H1 (cell line): ENCODE measurements at regions not wholly inside any gene's neighbourhood (a gene's known extent, or its start where the extent isn't known, plus 50 kb on each side); places are given as distances from the start of the nearest gene placed in this dataset.

Experiments used
- CTCF ChIA-PET: fragments of 300-600 bp; sonication (Branson Sonifier 250); formaldehyde crosslinking; loops from one replicate; lab custom pipeline; 2021; ENCODE audit not compliant: partially characterized antibody; lab: Charles Lee
- POLR2A ChIA-PET: fragments of 300-600 bp; sonication (Branson Sonifier 250); formaldehyde crosslinking; loops from one replicate; lab custom pipeline; 2021; ENCODE audit warnings: inconsistent platforms; ENCODE audit not compliant: partially characterized antibody; lab: Charles Lee
- DNase-seq, 2 experiments: peaks; one replicate each; pipeline versions ENCODE4 v3.0.0 to v3.0.0-alpha.2; 2010 to 2022; ENCODE audit warnings: low spot score in 2 of 2, low read depth in 1 of 2, mixed read lengths in 1 of 2
- FAIRE-seq: peaks from 2 replicates; lab custom pipeline; 2011; peaks lifted over from hg19 to GRCh38; lab: Jason Lieb, UNC
- H2AFZ ChIP-seq: 2 replicates; pipeline ENCODE4 v1.8.1; 2012; ENCODE audit warnings: low read length, inconsistent platforms
- H2AK5ac ChIP-seq: 2 replicates; pipeline ENCODE4 v1.6.1; 2013; ENCODE audit warnings: low read depth, low read length
- H2BK120ac ChIP-seq: replicated peaks from 2 replicates; pipeline ENCODE3; 2013; ENCODE audit warnings: low read depth, low read length, inconsistent platforms
- H2BK12ac ChIP-seq: 2 replicates; pipeline ENCODE4 v1.6.1; 2013; ENCODE audit warnings: low read depth, low read length
- H2BK15ac ChIP-seq: 2 replicates; pipeline ENCODE4 v1.6.1; 2013; ENCODE audit warnings: low read length
- H2BK20ac ChIP-seq: 2 replicates; pipeline ENCODE4 v1.6.1; 2013; ENCODE audit warnings: low read length
- H2BK5ac ChIP-seq: 2 replicates; pipeline ENCODE4 v1.6.1; 2013; ENCODE audit warnings: low read depth, low read length
- H3K14ac ChIP-seq: 2 replicates; pipeline ENCODE4 v1.6.1; 2013; ENCODE audit warnings: inconsistent platforms; ENCODE audit not compliant: insufficient read length
- H3K18ac ChIP-seq: 2 replicates; pipeline ENCODE4 v1.6.1; 2013; ENCODE audit warnings: low read length; ENCODE audit errors: extremely low read depth
- H3K23ac ChIP-seq: 2 replicates; pipeline ENCODE4 v1.6.1; 2013; ENCODE audit warnings: inconsistent platforms; ENCODE audit not compliant: insufficient read length
- H3K23me2 ChIP-seq: 2 replicates; pipeline ENCODE4 v1.6.1; 2013; ENCODE audit warnings: low read depth, low read length
- H3K27ac ChIP-seq: 2 replicates; pipeline ENCODE4 v1.6.1; 2011; ENCODE audit warnings: low read depth, low read length, inconsistent platforms
- H3K27me3 ChIP-seq, 4 experiments: replicated peaks in 1 of 4; 1 replicate in 1 of 4; 2 replicates in 3 of 4; pipeline versions ENCODE4 v1.6.1 to v1.8.1; 2011 to 2013; ENCODE audit warnings: low read length in 3 of 4, mild to moderate bottlenecking in 3 of 4, inconsistent platforms in 2 of 4, mixed read lengths in 2 of 4, moderate library complexity in 1 of 4; ENCODE audit not compliant: control insufficient read depth in 3 of 4, insufficient read depth in 3 of 4; ENCODE audit errors: extremely low read depth in 1 of 4
- H3K36me3 ChIP-seq, 4 experiments: 2 replicates each; pipeline versions ENCODE4 v1.6.1 to v1.8.1; 2011 to 2013; ENCODE audit warnings: mild to moderate bottlenecking in 4 of 4, low read length in 3 of 4, moderate library complexity in 2 of 4, control low read depth in 1 of 4, inconsistent platforms in 1 of 4; ENCODE audit not compliant: insufficient read depth in 4 of 4, control insufficient read depth in 2 of 4
- H3K4ac ChIP-seq: replicated peaks from 2 replicates; pipeline ENCODE3; 2013; ENCODE audit warnings: low read length, low read depth, mixed read lengths, inconsistent platforms; ENCODE audit not compliant: insufficient read length
- H3K4me1 ChIP-seq, 4 experiments: replicated peaks in 1 of 4; 1 replicate in 1 of 4; 2 replicates in 3 of 4; pipeline versions ENCODE4 v1.6.1 to v1.8.1; 2011 to 2013; ENCODE audit warnings: low read length in 3 of 4, inconsistent platforms in 2 of 4, mixed read lengths in 1 of 4; ENCODE audit not compliant: insufficient read depth in 4 of 4, control insufficient read depth in 3 of 4
- H3K4me2 ChIP-seq, 2 experiments: 2 replicates each; pipeline versions ENCODE4 v1.6.1 to v1.8.1; 2011 to 2013; ENCODE audit warnings: low read depth in 2 of 2, low read length in 2 of 2, control low read depth in 1 of 2, inconsistent platforms in 1 of 2, mild to moderate bottlenecking in 1 of 2; ENCODE audit not compliant: insufficient read depth in 1 of 2
- H3K4me3 ChIP-seq, 4 experiments: fragments of 200-600, 300-600 bp in 1 of 4; sonication (generic), shearing (Covaris generic), sonication (Bioruptor Twin) in 1 of 4; 2 replicates each; pipeline versions ENCODE4 v1.5.1 to v1.8.1; 2011 to 2016; ENCODE audit warnings: low read length in 4 of 4, low read depth in 3 of 4, control low read depth in 2 of 4, inconsistent platforms in 2 of 4, mild to moderate bottlenecking in 2 of 4, mixed read lengths in 1 of 4, moderate library complexity in 1 of 4; ENCODE audit not compliant: insufficient read depth in 2 of 4; ENCODE audit errors: extremely low read depth in 1 of 4
- H3K56ac ChIP-seq: replicated peaks from 2 replicates; pipeline ENCODE3; 2013; ENCODE audit warnings: low read depth, mild to moderate bottlenecking, mixed read lengths, low read length, inconsistent platforms; ENCODE audit not compliant: insufficient read length
- H3K79me1 ChIP-seq: 2 replicates; pipeline ENCODE4 v1.6.1; 2013; ENCODE audit warnings: low read depth, low read length, control low read depth
- H3K79me2 ChIP-seq, 2 experiments: 2 replicates each; pipeline versions ENCODE4 v1.6.1 to v1.8.1; 2012 to 2013; ENCODE audit warnings: low read length in 2 of 2, mild to moderate bottlenecking in 2 of 2, inconsistent platforms in 1 of 2; ENCODE audit not compliant: insufficient read depth in 2 of 2, control insufficient read depth in 1 of 2
- H3K9ac ChIP-seq, 4 experiments: replicated peaks in 1 of 4; 1 replicate in 1 of 4; 2 replicates in 3 of 4; pipeline versions ENCODE4 v1.6.1 to v1.8.1; 2011 to 2013; ENCODE audit warnings: low read depth in 3 of 4, low read length in 3 of 4, control low read depth in 2 of 4, mild to moderate bottlenecking in 2 of 4, moderate library complexity in 2 of 4, inconsistent platforms in 1 of 4; ENCODE audit errors: extremely low read depth in 1 of 4
- H3K9me3 ChIP-seq, 2 experiments: 2 replicates each; pipeline versions ENCODE4 v1.6.1 to v1.8.1; 2012 to 2013; ENCODE audit warnings: mild to moderate bottlenecking in 2 of 2, moderate library complexity in 2 of 2, control low read depth in 1 of 2, inconsistent platforms in 1 of 2, low read depth in 1 of 2, low read length in 1 of 2, mixed read lengths in 1 of 2; ENCODE audit not compliant: insufficient read depth in 2 of 2
- H4K20me1 ChIP-seq, 2 experiments: replicated peaks in 1 of 2; 2 replicates each; pipeline versions ENCODE3 to v1.8.1; 2011 to 2013; ENCODE audit warnings: inconsistent platforms in 2 of 2, low read length in 2 of 2, mild to moderate bottlenecking in 1 of 2; ENCODE audit not compliant: insufficient read depth in 2 of 2, control insufficient read depth in 1 of 2
- H4K5ac ChIP-seq: 2 replicates; pipeline ENCODE4 v1.6.1; 2013; ENCODE audit warnings: low read length, low read depth, mixed read lengths, inconsistent platforms; ENCODE audit not compliant: insufficient read length
- H4K8ac ChIP-seq: 2 replicates; pipeline ENCODE4 v1.8.0; 2013; ENCODE audit warnings: mild to moderate bottlenecking, moderate library complexity, low read length, inconsistent platforms; ENCODE audit not compliant: insufficient read depth; ENCODE audit errors: extremely low read depth
- H4K91ac ChIP-seq: replicated peaks from 2 replicates; pipeline ENCODE3; 2013; ENCODE audit warnings: low read length, mixed read lengths, inconsistent platforms; ENCODE audit not compliant: insufficient read length
- CHD1 ChIP-seq: IDR thresholded peaks from 2 replicates; pipeline ENCODE4 v1.6.1; 2012; ENCODE audit warnings: low read depth, low read length, improper control_type of control experiment
- GTF2F1 ChIP-seq: IDR thresholded peaks from 2 replicates; pipeline ENCODE4 v1.6.1; 2012; ENCODE audit warnings: low read depth, low read length, improper control_type of control experiment, borderline replicate concordance
- MAX ChIP-seq: IDR thresholded peaks from 2 replicates; pipeline ENCODE4 v1.6.1; 2012; ENCODE audit warnings: inconsistent platforms
- RXRA ChIP-seq: IDR thresholded peaks from 2 replicates; pipeline ENCODE4 v1.6.1; 2011; ENCODE audit warnings: low read depth, mild to moderate bottlenecking, low read length, moderate library complexity; ENCODE audit not compliant: insufficient read depth
- SP4 ChIP-seq: IDR thresholded peaks from 2 replicates; pipeline ENCODE4 v1.6.1; 2012; ENCODE audit warnings: low read length, inconsistent platforms
- TAF1 ChIP-seq: IDR thresholded peaks from 2 replicates; pipeline ENCODE4 v1.6.1; 2011; ENCODE audit warnings: mild to moderate bottlenecking, low read depth, low read length
- WGBS, 2 experiments: shearing (Covaris generic) in 1 of 2; methylation state at CpG; one replicate each; pipeline versions ENCODE4 v1.1.6 to v1.1.7; 2013 to 2015; ENCODE audit warnings: low lambda C conversion rate in 2 of 2, mixed read lengths in 2 of 2, inconsistent platforms in 1 of 2, low coverage in 1 of 2, missing lambda C conversion rate in 1 of 2; ENCODE audit not compliant: insufficient replicate concordance in 2 of 2, insufficient coverage in 1 of 2, insufficient read length in 1 of 2; ENCODE audit errors: extremely low coverage in 1 of 2, missing lambda C conversion rate in 1 of 2; 5-methylcytosine and 5-hydroxymethylcytosine counted together

- Histone ChIP-seq H3K23me2 (no peaks in the 10 kb centered on the region), H3K4me1 (no peaks in the 10 kb centered on the region), H2BK12ac (no peak overlapping the region), H3K36me3 (no peaks in the 10 kb centered on the region; a peak in 1 of 8 replicates), H3K56ac (no peak overlapping the region), H3K27me3 (no peaks in the 10 kb centered on the region), H4K5ac (no peak overlapping the region), H4K20me1 (no peaks in the 10 kb centered on the region), H2BK15ac (no peak overlapping the region), H3K4me3 (no peak overlapping the region), H4K8ac (no peak overlapping the region), H2AFZ (no peak overlapping the region), H3K79me1 (no peaks in the 10 kb centered on the region), H3K18ac (no peak overlapping the region), H3K4me2 (no peak overlapping the region), H2BK20ac (no peak overlapping the region), H3K9ac (no peak overlapping the region), H2BK120ac (no peak overlapping the region), H4K91ac (no peak overlapping the region), H2AK5ac (no peak overlapping the region), H2BK5ac (no peak overlapping the region), H3K4ac (no peak overlapping the region), H3K14ac (no peak overlapping the region), H3K23ac (no peak overlapping the region), H3K79me2 (no peaks in the 10 kb centered on the region), H3K9me3 (no peaks in the 10 kb centered on the region), H3K27ac (no peak overlapping the region)
- DNase-seq (no peak), FAIRE-seq (no peak)
- 89% methylated on average over 4 of the region's 4 CpGs; no CpG with 5 or more reads in 1 of the 2 experiments for WGBS, 2 experiments
- ChIA-PET POLR2A (no interaction called here), CTCF (no interaction called here)
- TF ChIP-seq CHD1 (no peak), RXRA (no peak), TAF1 (no peak), MAX (no peak), GTF2F1 (no peak), SP4 (no peak)
These were observed 74.0 kb upstream of the PHYHIPL start for GRCh38 chr10:59102394-59102793.
